RWPE1 (cell line): ENCODE measurements at regions not wholly inside any gene's neighbourhood (a gene's known extent, or its start where the extent isn't known, plus 50 kb on each side); places are given as distances from the start of the nearest gene placed in this dataset.

Experiments
- CTCF ChIA-PET: fragments of 350-600 bp; sonication (Branson Sonifier 250); formaldehyde crosslinking; extraction: SDS; loops from one replicate; lab custom pipeline; 2021; lab: Yijun Ruan, JAX
- POLR2A ChIA-PET: fragments of 400-600 bp; formaldehyde crosslinking; extraction: SDS; loops from one replicate; lab custom pipeline; 2020; ENCODE audit warnings: antibody characterized with exemption; ENCODE audit not compliant: low non-redundant PET; lab: Yijun Ruan, JAX
- DNase-seq: peaks from one replicate; pipeline ENCODE4 v3.0.0; 2012; ENCODE audit warnings: low spot score
- H3K27ac ChIP-seq: fragments of 450-650 bp; 2 replicates; pipeline ENCODE4 v1.5.1; 2017
- TF ChIP-seq, protein P1 (sequence below): fragments of 450-650 bp; conservative IDR thresholded peaks from 2 replicates; pipeline ENCODE4 v1.5.1; 2017; ENCODE audit warnings: low read depth, mild to moderate bottlenecking

DNA sequence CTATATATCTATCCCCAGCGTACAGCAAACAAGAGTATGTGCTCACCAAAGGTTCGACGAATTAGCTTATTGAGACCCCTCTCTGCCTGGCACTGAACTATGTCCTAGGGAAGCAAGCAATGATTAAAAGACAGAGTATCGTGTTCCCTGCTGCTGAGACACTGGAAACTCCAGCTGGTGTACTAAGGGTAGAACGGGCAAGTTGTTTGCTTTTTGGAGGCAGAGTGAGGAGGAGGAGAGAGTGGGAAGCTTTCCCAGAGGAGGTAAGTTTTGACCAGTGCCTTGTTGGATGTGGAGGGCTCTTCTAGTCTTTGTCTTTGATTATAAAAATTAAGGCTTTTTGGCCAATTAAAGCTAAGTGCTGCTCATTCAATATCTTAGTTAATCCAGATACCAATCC, 61.7 kb downstream of the PJA1 start:
- CTCF ChIA-PET: interaction anchor here (0.6 to 0.7 kb wide), 2 partner anchors 119 to 173 kb away, joined by 3 read pairs; no protein-coding TSS in a partner anchor

DNA sequence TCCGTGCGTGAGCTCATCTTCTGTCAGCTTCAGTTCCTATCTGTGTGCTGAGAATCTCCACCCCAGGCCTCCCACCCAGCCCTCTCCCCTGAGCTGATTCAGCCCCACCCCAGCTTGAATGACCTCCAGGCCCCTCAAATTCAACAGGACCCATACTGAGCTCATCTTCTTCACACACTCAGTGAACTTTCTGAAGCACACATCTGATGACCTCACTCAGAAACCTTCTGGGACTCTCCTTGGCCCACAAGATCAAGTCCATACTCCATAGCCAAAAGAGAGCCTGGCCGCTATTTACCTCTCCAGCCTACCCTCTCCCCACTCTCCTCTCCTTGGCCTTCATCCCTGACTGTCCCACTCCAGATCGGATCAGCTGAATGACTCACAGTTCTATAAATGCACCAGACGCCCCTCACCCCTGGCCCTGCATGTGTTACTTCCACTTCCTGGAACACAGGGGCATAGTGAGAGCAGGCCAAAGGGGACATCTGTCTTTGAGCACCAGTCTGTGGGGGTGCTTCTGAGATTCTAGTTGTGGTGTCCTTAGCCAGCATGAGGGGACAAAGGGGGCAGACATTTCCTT, 62.5 kb downstream of the PJA1 start:
- POLR2A ChIA-PET: no interaction called here
- no peak overlapping the region for H3K27ac ChIP-seq
- CTCF ChIA-PET: interaction anchor here (0.6 to 0.7 kb wide), 2 partner anchors 120 to 174 kb away, joined by 3 read pairs; no protein-coding TSS in a partner anchor
- no peak for DNase-seq
- TF ChIP-seq, protein P1, sequence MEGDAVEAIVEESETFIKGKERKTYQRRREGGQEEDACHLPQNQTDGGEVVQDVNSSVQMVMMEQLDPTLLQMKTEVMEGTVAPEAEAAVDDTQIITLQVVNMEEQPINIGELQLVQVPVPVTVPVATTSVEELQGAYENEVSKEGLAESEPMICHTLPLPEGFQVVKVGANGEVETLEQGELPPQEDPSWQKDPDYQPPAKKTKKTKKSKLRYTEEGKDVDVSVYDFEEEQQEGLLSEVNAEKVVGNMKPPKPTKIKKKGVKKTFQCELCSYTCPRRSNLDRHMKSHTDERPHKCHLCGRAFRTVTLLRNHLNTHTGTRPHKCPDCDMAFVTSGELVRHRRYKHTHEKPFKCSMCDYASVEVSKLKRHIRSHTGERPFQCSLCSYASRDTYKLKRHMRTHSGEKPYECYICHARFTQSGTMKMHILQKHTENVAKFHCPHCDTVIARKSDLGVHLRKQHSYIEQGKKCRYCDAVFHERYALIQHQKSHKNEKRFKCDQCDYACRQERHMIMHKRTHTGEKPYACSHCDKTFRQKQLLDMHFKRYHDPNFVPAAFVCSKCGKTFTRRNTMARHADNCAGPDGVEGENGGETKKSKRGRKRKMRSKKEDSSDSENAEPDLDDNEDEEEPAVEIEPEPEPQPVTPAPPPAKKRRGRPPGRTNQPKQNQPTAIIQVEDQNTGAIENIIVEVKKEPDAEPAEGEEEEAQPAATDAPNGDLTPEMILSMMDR: no peak

More for the DNA sequence above, 61.7 kb downstream of the PJA1 start:
- no peak overlapping the region for H3K27ac ChIP-seq
- no peak for DNase-seq
- TF ChIP-seq, protein P1: no peak
- POLR2A ChIA-PET: no interaction called here

DNA sequence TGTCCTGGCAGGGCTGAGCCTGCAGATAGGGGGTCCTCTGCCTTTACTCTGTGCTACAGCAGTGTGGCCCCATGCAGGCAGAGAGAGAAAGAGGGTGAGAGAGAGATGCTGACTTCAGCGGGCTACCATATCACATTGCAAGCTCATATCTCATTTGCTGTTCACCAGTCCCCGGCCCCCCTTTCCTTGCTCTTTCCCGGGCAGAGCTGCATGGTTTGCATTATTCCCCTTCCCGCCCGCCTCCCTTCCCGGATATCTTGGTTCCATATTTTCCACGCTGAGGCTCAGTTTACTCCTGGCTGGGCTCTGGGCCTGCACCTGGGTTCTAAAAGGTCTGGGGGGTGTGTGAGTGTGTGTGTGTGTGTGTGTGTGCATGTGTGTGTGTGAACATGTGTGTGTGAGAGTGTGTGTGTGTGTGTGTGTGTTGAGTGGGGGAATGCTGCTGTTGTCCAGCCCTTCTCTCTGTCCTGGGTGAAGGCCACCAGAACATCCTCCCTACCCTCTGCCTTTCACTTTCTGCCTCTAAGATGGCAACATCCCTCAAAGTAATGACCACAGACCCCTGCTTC, 63.5 kb downstream of the PJA1 start:
- POLR2A ChIA-PET: no interaction called here
- TF ChIP-seq, protein P1: no peak
- CTCF ChIA-PET: interaction anchor here (0.7 kb wide), 1 partner anchor 43 kb away, joined by 3 read pairs; no protein-coding TSS in a partner anchor
- no peak overlapping the region for H3K27ac ChIP-seq
- no peak for DNase-seq

DNA sequence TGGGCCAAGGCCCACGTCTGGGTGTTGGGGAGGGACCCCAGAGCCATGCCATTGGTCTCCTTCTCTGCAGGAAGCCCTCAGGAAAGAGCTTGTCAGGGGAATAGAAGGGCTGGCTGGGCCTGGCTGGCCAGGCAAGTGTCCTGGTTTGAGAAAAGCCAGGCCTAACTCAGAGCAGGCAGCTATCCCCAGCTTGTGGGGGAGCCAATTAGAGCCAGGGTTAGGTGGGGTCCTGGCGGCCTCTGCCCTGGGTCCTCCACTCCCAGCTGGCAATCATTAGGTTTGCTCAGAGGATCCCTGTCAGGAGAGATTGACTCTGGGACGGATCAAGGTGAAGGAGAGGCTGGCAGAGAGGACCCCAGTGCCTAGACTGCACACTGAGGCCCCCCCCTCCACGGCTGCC, 64.8 kb downstream of the PJA1 start:
- DNase-seq: no peak
- CTCF ChIA-PET: interaction anchor here (0.7 kb wide), 1 partner anchor 1975 kb away, joined by 5 read pairs; no protein-coding TSS in a partner anchor
- POLR2A ChIA-PET: no interaction called here

DNA sequence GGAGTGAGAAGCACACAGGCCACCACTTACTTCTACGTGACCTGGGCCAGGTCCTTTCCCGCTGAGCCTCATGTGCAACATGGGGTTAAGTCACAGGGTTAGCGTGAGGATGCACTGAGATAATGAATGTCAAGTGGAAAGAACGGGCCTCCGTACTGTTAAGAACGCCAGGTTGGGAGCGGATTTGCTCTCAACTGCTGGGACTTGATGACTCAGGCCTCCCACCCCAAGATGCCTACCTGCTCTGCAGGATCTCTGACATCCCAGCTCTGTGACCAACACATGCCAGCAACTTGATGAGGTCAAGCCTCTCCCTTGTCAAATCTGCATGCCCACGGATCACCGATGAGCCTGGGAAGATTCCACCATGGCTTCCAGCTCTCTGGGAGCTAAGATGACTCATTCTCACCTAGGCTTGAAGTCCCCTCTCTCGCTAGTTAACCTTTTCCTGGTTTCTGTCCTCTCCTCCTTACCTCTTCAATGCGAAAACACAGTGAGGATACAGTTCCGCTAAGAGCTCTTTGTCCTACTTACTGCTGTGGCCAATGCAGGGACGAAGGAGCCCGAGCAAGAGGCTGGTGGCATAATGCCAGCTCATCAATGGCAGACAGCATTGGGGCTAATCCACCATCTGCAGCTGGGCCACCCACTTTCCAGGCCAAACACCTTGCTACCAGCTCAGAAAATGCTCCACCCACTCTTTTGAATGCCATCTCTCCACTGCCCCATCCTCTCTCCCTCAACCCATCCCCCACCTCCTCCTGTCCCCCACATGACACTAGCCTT, 67.6 kb downstream of the PJA1 start:
- TF ChIP-seq, protein P1: no peak
- ChIA-PET POLR2A (no interaction called here), CTCF (no interaction called here)
- no peak for DNase-seq
- H3K27ac ChIP-seq: no peak overlapping the region

More for the DNA sequence above, 64.8 kb downstream of the PJA1 start:
- TF ChIP-seq, protein P1: no peak
- no peak overlapping the region for H3K27ac ChIP-seq

DNA sequence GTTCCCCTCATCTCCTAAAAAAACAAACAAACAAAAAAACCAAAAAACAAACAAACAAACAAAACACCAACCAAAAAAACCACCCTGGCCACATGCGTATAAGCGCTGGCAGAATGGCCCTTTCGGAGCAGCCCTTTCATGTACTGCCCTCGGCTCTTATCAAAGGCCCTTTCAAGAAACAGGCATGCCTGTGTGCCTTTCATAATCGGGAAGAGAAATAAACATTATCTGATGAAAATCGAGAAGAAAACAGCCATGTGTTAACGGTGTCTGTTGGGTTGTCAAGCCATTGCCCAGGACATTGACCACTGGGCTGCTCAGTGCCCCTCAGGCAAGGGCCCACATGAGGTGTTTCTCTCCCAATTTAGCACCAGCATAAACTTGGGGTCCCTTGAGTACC, 68.3 kb downstream of the PJA1 start:
- POLR2A ChIA-PET: no interaction called here
- TF ChIP-seq, protein P1: no peak
- CTCF ChIA-PET: no interaction called here
- no peak for DNase-seq
- no peak overlapping the region for H3K27ac ChIP-seq
